ENCODE measurements at regions not wholly inside any gene's neighbourhood (a gene's known extent, or its start where the extent isn't known, plus 50 kb on each side); places are given as distances from the start of the nearest gene placed in this dataset.

- Histone ChIP-seq H3K79me2 (ENCODE audit: control insufficient read depth, insufficient read depth, low read length) (no peaks in the 10 kb centered on the region), H2AFZ (ENCODE audit: control insufficient read depth, low read length) (no peak overlapping the region), H3K9me3 (ENCODE audit: control insufficient read depth, low read depth, low read length) (peaks cover 4% of the 10 kb centered on the region), H3K4me1 (ENCODE audit: control insufficient read depth, extremely low read depth, insufficient read depth, low read length) (peaks cover 11% of the 10 kb centered on the region), H3K9ac (ENCODE audit: control insufficient read depth, extremely low read depth, insufficient read depth, low read length) (no peak overlapping the region), H4K20me1 (ENCODE audit: control insufficient read depth, extremely low read depth, insufficient read depth, low read length) (no peaks in the 10 kb centered on the region), H3K4me3 (ENCODE audit: control insufficient read depth in 2 of 3, extremely low read depth in 1 of 3, insufficient read depth in 2 of 3, low read depth in 1 of 3, low read length in 3 of 3) (no peak overlapping the region), H3K27ac (ENCODE audit: control insufficient read depth, insufficient read depth, low read length) (no peak overlapping the region), H3K36me3 (ENCODE audit: control insufficient read depth in 2 of 2, extremely low read depth in 1 of 2, insufficient read depth in 2 of 2, low read length in 2 of 2) (no peaks in the 10 kb centered on the region), H3K4me2 (ENCODE audit: control insufficient read depth, extremely low read depth, insufficient read depth, low read depth, low read length) (no peak overlapping the region), H3K27me3 (ENCODE audit: control insufficient read depth, extremely low read depth, insufficient read depth, low read length) (no peaks in the 10 kb centered on the region), H3K9me1 (ENCODE audit: control insufficient read depth, extremely low read depth, insufficient read depth, low read length) (no peaks in the 10 kb centered on the region)
- no peak for TF ChIP-seq EZH2 (IDR thresholded peaks at IDR 0.05; ENCODE audit: low read length)
- TF ChIP-seq, protein P1, sequence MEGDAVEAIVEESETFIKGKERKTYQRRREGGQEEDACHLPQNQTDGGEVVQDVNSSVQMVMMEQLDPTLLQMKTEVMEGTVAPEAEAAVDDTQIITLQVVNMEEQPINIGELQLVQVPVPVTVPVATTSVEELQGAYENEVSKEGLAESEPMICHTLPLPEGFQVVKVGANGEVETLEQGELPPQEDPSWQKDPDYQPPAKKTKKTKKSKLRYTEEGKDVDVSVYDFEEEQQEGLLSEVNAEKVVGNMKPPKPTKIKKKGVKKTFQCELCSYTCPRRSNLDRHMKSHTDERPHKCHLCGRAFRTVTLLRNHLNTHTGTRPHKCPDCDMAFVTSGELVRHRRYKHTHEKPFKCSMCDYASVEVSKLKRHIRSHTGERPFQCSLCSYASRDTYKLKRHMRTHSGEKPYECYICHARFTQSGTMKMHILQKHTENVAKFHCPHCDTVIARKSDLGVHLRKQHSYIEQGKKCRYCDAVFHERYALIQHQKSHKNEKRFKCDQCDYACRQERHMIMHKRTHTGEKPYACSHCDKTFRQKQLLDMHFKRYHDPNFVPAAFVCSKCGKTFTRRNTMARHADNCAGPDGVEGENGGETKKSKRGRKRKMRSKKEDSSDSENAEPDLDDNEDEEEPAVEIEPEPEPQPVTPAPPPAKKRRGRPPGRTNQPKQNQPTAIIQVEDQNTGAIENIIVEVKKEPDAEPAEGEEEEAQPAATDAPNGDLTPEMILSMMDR (optimal IDR thresholded peaks at IDR 0.05 in 1 of 3, IDR thresholded peaks at IDR 0.05 in 1 of 3, conservative IDR thresholded peaks at IDR 0.05 in 1 of 3; ENCODE audit: extremely low read depth in 1 of 3, insufficient read depth in 2 of 3, low read length in 3 of 3), result no peak
- DNase-seq (ENCODE audit: low read depth, low spot score), result no peak
- no peak for FAIRE-seq
- dilution Hi-C loops (cut with MboI; ENCODE audit: extremely low pct_ligation_motif_present, low sequenced_read_pairs), result no loop called here
Measured at GRCh38 chr2:54047658-54048057, 67.8 kb upstream of the ACYP2 start.

DNA sequence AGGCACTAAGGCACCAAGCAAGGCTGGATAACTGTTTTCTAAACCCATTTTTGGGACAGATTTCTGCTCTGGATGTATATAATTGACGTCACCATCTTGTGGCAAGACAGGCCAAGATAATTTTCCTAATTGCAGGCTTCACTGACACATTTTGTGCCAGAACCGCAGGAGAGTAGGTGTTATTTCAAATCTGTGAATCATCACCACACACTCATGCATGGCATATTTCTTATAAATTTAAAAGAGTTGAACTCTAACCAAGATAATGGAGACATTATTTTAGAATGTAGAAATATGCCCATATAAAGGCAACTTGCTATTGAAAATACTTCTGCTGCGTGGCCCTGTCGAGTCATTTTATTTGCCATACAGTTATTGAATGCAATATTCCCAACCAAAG, 68.3 kb upstream of the ACYP2 start:
- no peak overlapping the region for H3K4me3 ChIP-seq (ENCODE audit: control insufficient read depth in 2 of 3, extremely low read depth in 1 of 3, insufficient read depth in 2 of 3, low read depth in 1 of 3, low read length in 3 of 3)
- peaks cover 11% of the 10 kb centered on the region for H3K4me1 ChIP-seq (ENCODE audit: control insufficient read depth, extremely low read depth, insufficient read depth, low read length)
- no peak overlapping the region for H3K27ac ChIP-seq (ENCODE audit: control insufficient read depth, insufficient read depth, low read length)
- dilution Hi-C loops (cut with MboI; ENCODE audit: extremely low pct_ligation_motif_present, low sequenced_read_pairs), result no loop called here
- DNase-seq (ENCODE audit: low read depth, low spot score) (no peak), FAIRE-seq (no peak)
- H3K27me3 ChIP-seq (ENCODE audit: control insufficient read depth, extremely low read depth, insufficient read depth, low read length), result no peaks in the 10 kb centered on the region
- H3K36me3 ChIP-seq (ENCODE audit: control insufficient read depth in 2 of 2, extremely low read depth in 1 of 2, insufficient read depth in 2 of 2, low read length in 2 of 2), result no peaks in the 10 kb centered on the region
- no peak overlapping the region for H3K4me2 ChIP-seq (ENCODE audit: control insufficient read depth, extremely low read depth, insufficient read depth, low read depth, low read length)
- no peak overlapping the region for H3K9ac ChIP-seq (ENCODE audit: control insufficient read depth, extremely low read depth, insufficient read depth, low read length)
- no peak overlapping the region for H2AFZ ChIP-seq (ENCODE audit: control insufficient read depth, low read length)
- no peak for TF ChIP-seq EZH2 (IDR thresholded peaks at IDR 0.05; ENCODE audit: low read length)
- TF ChIP-seq, protein P1 (optimal IDR thresholded peaks at IDR 0.05 in 1 of 3, IDR thresholded peaks at IDR 0.05 in 1 of 3, conservative IDR thresholded peaks at IDR 0.05 in 1 of 3; ENCODE audit: extremely low read depth in 1 of 3, insufficient read depth in 2 of 3, low read length in 3 of 3), result no peak
- peaks cover 4% of the 10 kb centered on the region for H3K9me3 ChIP-seq (ENCODE audit: control insufficient read depth, low read depth, low read length)
- H4K20me1 ChIP-seq (ENCODE audit: control insufficient read depth, extremely low read depth, insufficient read depth, low read length), result no peaks in the 10 kb centered on the region
- H3K9me1 ChIP-seq (ENCODE audit: control insufficient read depth, extremely low read depth, insufficient read depth, low read length), result no peaks in the 10 kb centered on the region
- no peaks in the 10 kb centered on the region for H3K79me2 ChIP-seq (ENCODE audit: control insufficient read depth, insufficient read depth, low read length)

Data from keratinocyte (primary cell).